ENCODE measurements at regions not wholly inside any gene's neighbourhood (a gene's known extent, or its start where the extent isn't known, plus 50 kb on each side); places are given as distances from the start of the nearest gene placed in this dataset.

GRCh38 chr12:74481078-74481477, 56.6 kb upstream of the ATXN7L3B start:
- Histone ChIP-seq H3K4me1 (ENCODE audit: low read depth) (no peaks in the 10 kb centered on the region), H3K36me3 (no peaks in the 10 kb centered on the region), H3K27ac (no peak overlapping the region), H3K27me3 (no peaks in the 10 kb centered on the region), H3K9me3 (ENCODE audit: low read depth) (no peaks in the 10 kb centered on the region), H3K4me3 (no peak overlapping the region)
- TF ChIP-seq CTCF (IDR thresholded peaks at IDR 0.05; ENCODE audit: low read depth, low read length), result no peak
- no peak for DNase-seq (ENCODE audit: low read depth in 1 of 2, low spot score in 1 of 2)

GRCh38 chr12:74482115-74482514, 55.5 kb upstream of the ATXN7L3B start:
- no peaks in the 10 kb centered on the region for H3K9me3 ChIP-seq (ENCODE audit: low read depth)
- H3K27me3 ChIP-seq, result no peaks in the 10 kb centered on the region
- H3K36me3 ChIP-seq, result no peaks in the 10 kb centered on the region
- no peaks in the 10 kb centered on the region for H3K4me1 ChIP-seq (ENCODE audit: low read depth)
- H3K4me3 ChIP-seq, result no peak overlapping the region
- DNase-seq (ENCODE audit: low read depth in 1 of 2, low spot score in 1 of 2), result no peak
- TF ChIP-seq CTCF (IDR thresholded peaks at IDR 0.05; ENCODE audit: low read depth, low read length), result no peak
- no peak overlapping the region for H3K27ac ChIP-seq

- Histone ChIP-seq H3K4me1 (ENCODE audit: low read depth) (no peaks in the 10 kb centered on the region), H3K9me3 (ENCODE audit: low read depth) (no peaks in the 10 kb centered on the region), H3K27ac (no peak overlapping the region), H3K36me3 (no peaks in the 10 kb centered on the region), H3K27me3 (no peaks in the 10 kb centered on the region), H3K4me3 (no peak overlapping the region)
- DNase-seq (ENCODE audit: low read depth in 1 of 2, low spot score in 1 of 2), result no peak
- no peak for TF ChIP-seq CTCF (IDR thresholded peaks at IDR 0.05; ENCODE audit: low read depth, low read length)
Observed at GRCh38 chr12:74483057-74483456, 54.6 kb upstream of the ATXN7L3B start.
